GM18858 (cell line): ENCODE measurements at regions not wholly inside any gene's neighbourhood (a gene's known extent, or its start where the extent isn't known, plus 50 kb on each side); places are given as distances from the start of the nearest gene placed in this dataset.

Experiments used
- ATAC-seq: cut with Tn5 transposase; IDR thresholded peaks from one replicate; pipeline ENCODE4 v1.9.1; 2021; ENCODE audit not compliant: unreplicated experiment

- no peak for ATAC-seq
These were observed 436.5 kb upstream of the PCDH20 start for GRCh38 chr13:61852116-61852619.

GRCh38 chr13:61850794-61851193, 435.1 kb upstream of the PCDH20 start:
- ATAC-seq: no peak

- no peak for ATAC-seq
These were observed 422.9 kb upstream of the PCDH20 start for GRCh38 chr13:61838568-61838967.

GRCh38 chr13:61833228-61833627, 417.6 kb upstream of the PCDH20 start:
- ATAC-seq: no peak

GRCh38 chr13:61831026-61831425, 415.4 kb upstream of the PCDH20 start:
- no peak for ATAC-seq

- no peak for ATAC-seq
These were observed 414.8 kb upstream of the PCDH20 start for GRCh38 chr13:61830475-61830874.

GRCh38 chr13:61824168-61824567, 408.5 kb upstream of the PCDH20 start:
- ATAC-seq: no peak

GRCh38 chr13:61812286-61812685, 396.6 kb upstream of the PCDH20 start:
- ATAC-seq: no peak

GRCh38 chr13:61810065-61810464, 394.4 kb upstream of the PCDH20 start:
- ATAC-seq: no peak

GRCh38 chr13:61797397-61797796, 381.7 kb upstream of the PCDH20 start:
- ATAC-seq: no peak

- ATAC-seq: no peak
These were observed 379.9 kb upstream of the PCDH20 start for GRCh38 chr13:61795580-61795979.

- no peak for ATAC-seq
These were observed 363.8 kb upstream of the PCDH20 start for GRCh38 chr13:61779456-61779855.

- ATAC-seq: no peak
These were observed 362.9 kb upstream of the PCDH20 start for GRCh38 chr13:61778531-61778930.

- ATAC-seq: no peak
These were observed 362.2 kb upstream of the PCDH20 start for GRCh38 chr13:61777899-61778298.

- ATAC-seq: no peak
These were observed 361.6 kb upstream of the PCDH20 start for GRCh38 chr13:61777271-61777670.

- no peak for ATAC-seq
These were observed 359.3 kb upstream of the PCDH20 start for GRCh38 chr13:61774903-61775302.

- no peak for ATAC-seq
These were observed 355.0 kb upstream of the PCDH20 start for GRCh38 chr13:61770681-61771080.

GRCh38 chr13:61768175-61768574, 352.5 kb upstream of the PCDH20 start:
- ATAC-seq: no peak

GRCh38 chr13:61766667-61767058, 351.0 kb upstream of the PCDH20 start:
- no peak for ATAC-seq

GRCh38 chr13:61765940-61766666, 350.5 kb upstream of the PCDH20 start:
- ATAC-seq: no peak

GRCh38 chr13:61765181-61765742, 349.6 kb upstream of the PCDH20 start:
- no peak for ATAC-seq

- no peak for ATAC-seq
These were observed 346.0 kb upstream of the PCDH20 start for GRCh38 chr13:61761690-61762089.

- ATAC-seq: no peak
These were observed 344.5 kb upstream of the PCDH20 start for GRCh38 chr13:61760102-61760501.
